ENCODE measurements at regions not wholly inside any gene's neighbourhood (a gene's known extent, or its start where the extent isn't known, plus 50 kb on each side); places are given as distances from the start of the nearest gene placed in this dataset.

GRCh38 chr2:77797088-77797487 is 274.9 kb upstream of the LRRTM4 start:
- TF ChIP-seq CTCF (conservative IDR thresholded peaks at IDR 0.05 in 1 of 2, IDR thresholded peaks at IDR 0.05 in 1 of 2; ENCODE audit: low read depth in 1 of 2, low read length in 2 of 2): no peak
- TF ChIP-seq EZH2 (IDR thresholded peaks at IDR 0.05; ENCODE audit: low read length, missing control alignments): no peak
